GM12878 (cell line): ENCODE measurements at regions not wholly inside any gene's neighbourhood (a gene's known extent, or its start where the extent isn't known, plus 50 kb on each side); places are given as distances from the start of the nearest gene placed in this dataset.

Experiments
- ATAC-seq: fragments of 200-7000 bp; cut with Tn5 transposase; 3 replicates; pipeline ENCODE4 v1.9.1; 2020; ENCODE audit warnings: mild to moderate bottlenecking, moderate library complexity
- BruUV-seq: library from RNA; stranded (reverse); fragments of 400-500 nt; replicated peaks from 2 replicates; lab custom pipeline; 2021; lab: Mats Ljungman, UMichigan
- CTCF ChIA-PET: fragments of 300-600 bp; sonication (Branson Sonifier 250); formaldehyde crosslinking; extraction: SDS; loops from one replicate; lab custom pipeline; 2021; ENCODE audit warnings: inconsistent platforms; lab: Yijun Ruan, JAX
- POLR2A ChIA-PET: fragments of 350-600 bp; formaldehyde crosslinking; extraction: SDS; loops from one replicate; lab custom pipeline; 2021; ENCODE audit warnings: inconsistent platforms; lab: Charles Lee
- RAD21 ChIA-PET: fragments of 300-600 bp; sonication (Branson Sonifier 250); formaldehyde crosslinking; loops from one replicate; lab custom pipeline; 2023; ENCODE audit warnings: antibody characterized with exemption; ENCODE audit not compliant: unreplicated experiment; lab: Charles Lee
- SMC1A ChIA-PET: fragments of 300-600 bp; sonication (Branson Sonifier 250); formaldehyde crosslinking; loops from one replicate; lab custom pipeline; 2023; ENCODE audit not compliant: unreplicated experiment, uncharacterized antibody; lab: Charles Lee
- DNase-seq: peaks from one replicate; pipeline ENCODE4 v3.0.0-alpha.2; 2011; ENCODE audit warnings: low read depth, low spot score
- FAIRE-seq: peaks from 3 replicates; lab custom pipeline; 2011; peaks lifted over from hg19 to GRCh38; lab: Jason Lieb, UNC
- H2AFZ ChIP-seq: 2 replicates; pipeline ENCODE4 v1.6.0; 2011; ENCODE audit warnings: low read depth, low read length, control low read depth; ENCODE audit not compliant: control insufficient read depth
- H3K27ac ChIP-seq: 2 replicates; pipeline ENCODE4 v1.5.1; 2011; ENCODE audit warnings: control low read depth; ENCODE audit not compliant: control insufficient read depth, insufficient read depth
- H3K27me3 ChIP-seq, 2 experiments: replicated peaks in 1 of 2; 2 replicates each; pipeline versions ENCODE4 v1.6.0 to v1.6.1; 2011; ENCODE audit warnings: low read length in 1 of 2; ENCODE audit not compliant: control insufficient read depth in 2 of 2, insufficient read depth in 2 of 2
- H3K36me3 ChIP-seq, 2 experiments: 2 replicates each; pipeline ENCODE4 v1.5.1; 2011; ENCODE audit warnings: low read length in 1 of 2; ENCODE audit not compliant: control insufficient read depth in 2 of 2, insufficient read depth in 2 of 2
- H3K4me1 ChIP-seq: 2 replicates; pipeline ENCODE4 v1.6.1; 2011; ENCODE audit warnings: mild to moderate bottlenecking, low read length, moderate library complexity, mixed read lengths; ENCODE audit not compliant: control insufficient read depth, insufficient read depth
- H3K4me2 ChIP-seq: 2 replicates; pipeline ENCODE4 v1.6.0; 2011; ENCODE audit warnings: control low read depth; ENCODE audit not compliant: control insufficient read depth, insufficient read depth
- H3K4me3 ChIP-seq: fragments of 200-600 bp; sonication (generic); 2 replicates; pipeline ENCODE4 v1.5.1; 2016
- H3K79me2 ChIP-seq: 2 replicates; pipeline ENCODE4 v1.6.0; 2011; ENCODE audit warnings: low read length; ENCODE audit not compliant: control insufficient read depth, insufficient read depth
- H3K9ac ChIP-seq: 2 replicates; pipeline ENCODE4 v1.8.0; 2011; ENCODE audit warnings: low read length, control low read depth, mixed read lengths; ENCODE audit not compliant: control insufficient read depth, insufficient read depth
- H3K9me3 ChIP-seq: replicated peaks from 3 replicates; pipeline ENCODE4 v1.5.1; 2011; ENCODE audit warnings: mild to moderate bottlenecking, low read length; ENCODE audit not compliant: control insufficient read depth, insufficient read depth
- H4K20me1 ChIP-seq: 2 replicates; pipeline ENCODE4 v1.6.0; 2011; ENCODE audit not compliant: control insufficient read depth, insufficient read depth
- CHD2 ChIP-seq: IDR thresholded peaks from 2 replicates; pipeline ENCODE4 v1.6.1; 2011; ENCODE audit warnings: low read depth, low read length, improper control_type of control experiment, borderline replicate concordance
- CHD4 ChIP-seq: fragments of 200-600 bp; sonication (generic); IDR thresholded peaks from 2 replicates; pipeline ENCODE4 v1.6.1; 2016; ENCODE audit warnings: mild to moderate bottlenecking
- ELK1 ChIP-seq: IDR thresholded peaks from 2 replicates; pipeline ENCODE4 v1.6.1; 2012; ENCODE audit warnings: low read depth, low read length, improper control_type of control experiment
- FOXM1 ChIP-seq: IDR thresholded peaks from 2 replicates; pipeline ENCODE4 v1.6.1; 2012; ENCODE audit warnings: low read depth, mild to moderate bottlenecking, inconsistent platforms, low read length, moderate library complexity
- KAT2A ChIP-seq: conservative IDR thresholded peaks from 2 replicates; pipeline ENCODE4 v1.6.1; 2011; ENCODE audit warnings: low read depth, low read length; ENCODE audit not compliant: control insufficient read depth
- NR2F1 ChIP-seq: fragments of 450-650 bp; conservative IDR thresholded peaks from 2 replicates; pipeline ENCODE4 v1.6.1; 2017; ENCODE audit warnings: mild to moderate bottlenecking
- POU2F2 ChIP-seq: IDR thresholded peaks from 3 replicates; pipeline ENCODE4 v1.6.1; 2011; ENCODE audit warnings: low read depth, mild to moderate bottlenecking, low read length, borderline replicate concordance
- SIX5 ChIP-seq: IDR thresholded peaks from 2 replicates; pipeline ENCODE4 v1.6.1; 2011; ENCODE audit warnings: mild to moderate bottlenecking, low read depth, low read length, moderate library complexity; ENCODE audit not compliant: severe bottlenecking
- TARDBP ChIP-seq: IDR thresholded peaks from 2 replicates; pipeline ENCODE4 v1.6.1; 2016; ENCODE audit warnings: borderline replicate concordance
- YY1 ChIP-seq: IDR thresholded peaks from 2 replicates; pipeline ENCODE4 v1.6.1; 2011; ENCODE audit warnings: low read depth, mild to moderate bottlenecking, low read length
- WGBS: methylation state at CpG from one replicate; pipeline ENCODE4 v1.1.6; 2016; ENCODE audit warnings: low lambda C conversion rate; ENCODE audit not compliant: insufficient replicate concordance, insufficient coverage; ENCODE audit errors: missing lambda C conversion rate; 5-methylcytosine and 5-hydroxymethylcytosine counted together
- in situ Hi-C: fragments of 300-500 bp; cut with MboI; formaldehyde crosslinking; loops from 9 replicates; pipeline ENCODE4 v1.14.3; 2018; ENCODE audit warnings: mixed read lengths
- intact Hi-C: fragments of 100-400 bp; cut with micrococcal nuclease; formaldehyde crosslinking; loops from one replicate; pipeline ENCODE4 v1.14.2; 2022; ENCODE audit not compliant: unreplicated experiment

DNA sequence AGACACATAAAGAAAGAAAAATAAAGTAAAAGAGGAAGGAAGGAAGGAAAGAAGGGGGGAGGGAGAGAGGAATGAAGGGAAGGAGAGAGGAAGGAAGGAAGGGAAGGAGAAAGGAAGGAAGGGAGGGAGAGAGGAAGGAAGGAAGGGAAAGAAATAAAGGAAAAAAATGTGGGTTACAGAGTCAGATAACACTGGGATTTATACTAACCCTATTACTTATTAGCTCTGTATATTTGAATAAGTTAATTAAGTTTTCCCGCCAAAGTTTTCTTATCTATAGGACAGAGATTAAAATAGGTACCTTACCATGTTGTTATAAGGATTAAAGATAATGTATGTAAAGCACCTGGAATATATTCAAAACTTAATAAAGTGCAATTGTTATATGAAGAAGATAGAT is 439.3 kb upstream of the KCNMB2 start:
- H3K4me3 ChIP-seq: no peak overlapping the region
- SMC1A ChIA-PET: interaction anchor here (0.7 kb wide), 1 partner anchor 158 kb away, joined by 3 read pairs; no protein-coding TSS in a partner anchor
- no peaks in the 10 kb centered on the region for H3K79me2 ChIP-seq
- POLR2A ChIA-PET: no interaction called here
- no peaks in the 10 kb centered on the region for H3K9me3 ChIP-seq
- TF ChIP-seq POU2F2 (no peak), FOXM1 (no peak), KAT2A (no peak), NR2F1 (no peak), CHD4 (no peak), SIX5 (no peak), YY1 (no peak), CHD2 (no peak), TARDBP (no peak), ELK1 (no peak)
- intact Hi-C loops: no loop called here
- no peaks in the 10 kb centered on the region for H3K4me1 ChIP-seq
- no peak for ATAC-seq
- H4K20me1 ChIP-seq: no peaks in the 10 kb centered on the region
- no peak for DNase-seq
- H2AFZ ChIP-seq: no peak overlapping the region
- in situ Hi-C loops: no loop called here
- 84% methylated on average over 1 of the region's 1 CpG for WGBS
- H3K27ac ChIP-seq: no peak overlapping the region
- RAD21 ChIA-PET: no interaction called here
- H3K9ac ChIP-seq: no peak overlapping the region
- H3K27me3 ChIP-seq: no peaks in the 10 kb centered on the region
- no TSS peak for BruUV-seq
- no peaks in the 10 kb centered on the region for H3K36me3 ChIP-seq
- H3K4me2 ChIP-seq: no peak overlapping the region
- CTCF ChIA-PET: no interaction called here
- no peak for FAIRE-seq
